HG02840 (cell line): ENCODE measurements at regions not wholly inside any gene's neighbourhood (a gene's known extent, or its start where the extent isn't known, plus 50 kb on each side); places are given as distances from the start of the nearest gene placed in this dataset.
"Not testable (repeated sequence)": the region's sequence is repeated elsewhere in the genome, so short reads cannot be mapped to it uniquely, and the experiment has no call there.

Experiments
- ATAC-seq: cut with Tn5 transposase; IDR thresholded peaks from one replicate; pipeline ENCODE4 v1.9.1; 2021; ENCODE audit warnings: mild to moderate bottlenecking, moderate library complexity, moderate number of reproducible peaks; ENCODE audit not compliant: unreplicated experiment, low FRiP score

DNA sequence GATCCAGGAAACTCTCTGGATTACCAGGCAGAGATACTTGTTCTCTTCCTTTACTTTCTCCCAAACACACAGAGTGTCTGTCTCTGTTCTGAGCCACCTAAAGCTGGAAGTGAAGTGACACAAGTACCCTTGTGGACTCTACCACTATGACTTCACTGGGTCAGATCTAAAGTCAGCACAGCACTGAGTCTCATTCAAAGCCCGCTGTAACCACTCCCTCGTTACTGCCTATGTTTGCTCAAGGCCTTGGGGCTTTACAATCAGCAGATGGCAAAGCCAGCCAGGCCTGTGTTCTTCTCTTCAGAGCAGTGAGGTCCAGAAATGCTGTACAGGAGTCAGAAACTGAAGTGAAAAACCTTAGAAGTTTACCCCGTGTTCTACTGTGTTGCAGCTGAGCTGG is 588.3 kb upstream of the SEMA6D start:
- no peak for ATAC-seq

DNA sequence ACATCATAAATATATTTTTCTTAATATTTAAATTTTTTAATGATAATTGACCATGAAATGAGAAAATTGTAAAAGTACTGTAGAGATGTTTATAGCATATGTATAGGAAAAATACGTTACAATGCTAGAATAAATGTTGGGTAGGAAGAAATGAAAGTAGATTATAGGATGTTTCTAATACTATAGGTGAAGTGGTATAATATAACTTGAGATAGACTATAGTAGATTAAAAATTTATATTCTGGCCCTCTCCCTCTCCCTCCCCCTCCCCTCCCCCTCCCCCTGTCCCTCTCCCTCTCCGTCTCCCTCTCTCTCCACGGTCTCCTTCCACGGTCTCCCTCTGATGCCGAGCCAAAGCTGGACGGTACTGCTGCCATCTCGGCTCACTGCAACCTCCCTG is 585.9 kb upstream of the SEMA6D start:
- not testable (repeated sequence) for ATAC-seq

DNA sequence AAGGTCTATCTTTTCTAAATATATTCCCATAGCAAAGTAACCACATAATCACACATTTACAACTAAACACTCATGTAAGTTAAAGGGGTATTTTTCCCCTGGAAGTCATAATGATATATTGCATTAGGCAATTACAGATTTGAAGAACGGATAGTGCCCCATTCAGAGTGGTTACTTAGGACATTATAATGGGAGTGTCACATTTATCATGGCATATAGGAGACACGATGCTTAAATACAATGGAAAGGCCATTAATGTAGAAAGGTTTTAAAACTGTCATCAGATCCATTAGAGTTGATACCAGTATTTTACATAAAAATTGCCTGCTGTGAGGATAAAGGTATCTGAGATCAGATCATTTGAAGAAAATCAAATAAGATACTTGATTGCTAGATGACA is 582.0 kb upstream of the SEMA6D start:
- no peak for ATAC-seq

DNA sequence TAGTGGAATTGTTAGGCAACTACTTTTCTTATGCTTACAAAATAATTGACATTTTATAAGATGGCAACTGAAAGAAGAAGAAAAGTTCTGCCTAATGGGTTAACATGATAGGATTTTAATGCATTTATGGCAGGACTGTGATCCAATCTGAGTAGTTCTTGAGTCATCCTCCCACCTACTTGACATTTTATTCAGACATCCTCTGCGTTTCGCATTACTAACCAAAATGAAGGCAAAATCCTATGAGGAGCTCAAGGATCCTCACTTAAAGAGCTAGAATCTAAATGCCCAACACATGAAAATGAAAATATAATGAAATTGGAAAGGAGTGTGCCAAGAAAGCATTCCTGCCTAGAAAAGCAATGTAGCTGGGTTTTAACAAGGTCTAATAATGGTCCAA is 581.1 kb upstream of the SEMA6D start:
- no peak for ATAC-seq

DNA sequence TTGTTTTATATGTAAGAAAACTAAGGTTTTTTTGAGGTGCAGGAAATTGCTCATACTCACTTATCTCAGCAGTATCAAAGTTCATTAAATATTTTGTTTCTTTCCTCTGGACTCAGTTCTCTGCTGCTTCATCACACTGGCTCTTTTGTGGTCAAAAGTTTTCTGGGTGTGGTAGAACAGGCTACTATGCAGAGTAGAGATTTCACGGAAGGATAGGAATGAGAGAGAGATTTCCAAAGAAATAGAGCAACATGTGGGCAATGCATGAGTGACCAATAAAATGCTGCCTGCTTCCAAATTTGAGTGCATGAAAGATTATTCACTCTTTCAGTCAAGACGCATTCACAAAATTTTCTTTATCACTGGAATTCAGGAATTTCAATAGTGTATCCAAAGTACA is 577.3 kb upstream of the SEMA6D start:
- no peak for ATAC-seq

DNA sequence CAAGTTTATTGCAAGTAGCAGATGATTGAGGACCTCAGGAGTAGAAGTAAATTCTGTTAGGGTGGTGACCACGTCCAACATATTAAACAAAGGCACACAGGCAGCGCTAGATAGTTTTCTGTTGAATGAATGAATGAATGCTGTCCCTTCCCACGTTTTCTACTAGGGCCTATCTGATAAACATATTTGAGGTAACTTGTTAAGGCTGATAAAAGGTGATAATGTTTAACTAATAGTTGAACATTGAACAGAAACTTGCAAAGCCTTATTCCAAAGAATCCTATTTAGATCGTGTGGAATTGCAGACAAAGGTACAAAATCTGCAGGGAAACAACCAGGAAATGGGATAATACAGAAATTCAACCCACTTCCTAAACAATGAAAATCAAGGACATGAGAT is 559.5 kb upstream of the SEMA6D start:
- no peak for ATAC-seq

DNA sequence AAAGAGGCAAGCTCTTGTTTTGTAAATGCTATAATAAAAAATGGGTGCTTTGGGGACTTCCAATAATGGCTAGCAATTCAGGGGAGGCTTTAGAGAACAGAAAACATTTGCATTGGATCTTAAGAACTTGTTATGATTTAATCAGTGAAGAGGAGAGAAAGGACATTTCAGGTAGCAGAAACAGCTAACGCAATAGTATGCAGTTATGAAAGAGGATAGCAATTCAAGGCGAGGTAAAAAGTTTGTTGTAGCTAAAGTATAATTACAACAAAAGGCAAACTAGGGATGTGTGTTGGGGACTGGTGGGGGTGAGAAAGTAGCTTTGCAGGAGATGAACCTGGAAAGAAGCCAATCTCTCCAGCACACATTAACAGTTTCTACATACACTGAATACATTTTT is 558.7 kb upstream of the SEMA6D start:
- ATAC-seq = no peak

DNA sequence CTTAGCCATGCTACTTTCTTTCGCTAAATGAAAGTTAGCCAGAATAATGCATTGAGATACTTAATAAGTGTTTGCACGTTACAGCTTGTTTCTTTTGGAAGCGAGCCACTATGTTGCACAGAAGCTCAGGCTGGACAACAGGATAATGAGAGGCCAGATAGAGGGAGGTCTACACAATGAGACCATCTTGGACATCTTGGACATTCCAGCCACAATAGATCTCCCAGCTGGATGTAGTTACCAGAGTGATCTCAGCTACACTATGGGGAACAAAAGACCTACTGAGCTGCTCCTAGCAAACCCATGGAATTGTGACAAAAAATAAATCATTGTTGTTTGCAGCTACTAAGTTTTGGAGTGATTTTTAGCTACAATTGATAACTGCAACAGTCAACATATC is 540.1 kb upstream of the SEMA6D start:
- ATAC-seq = no peak

DNA sequence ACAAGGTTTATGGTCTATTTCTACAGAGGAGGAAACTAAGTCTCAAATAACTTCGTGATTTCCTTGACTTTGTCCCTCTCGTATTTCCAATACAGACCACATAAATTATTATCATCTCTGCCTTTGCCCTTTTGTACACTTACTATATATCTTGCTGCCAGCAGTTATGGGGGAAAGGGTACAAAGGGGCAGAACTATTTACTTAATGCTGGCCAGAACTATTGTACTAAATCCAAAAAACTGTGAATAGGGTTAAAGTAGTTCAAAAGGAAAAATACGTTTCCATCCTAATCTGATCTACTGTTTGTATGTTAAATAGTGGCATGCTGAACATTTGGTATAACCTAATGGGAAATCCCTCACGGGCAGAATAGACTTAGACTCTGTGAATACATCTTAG is 537.3 kb upstream of the SEMA6D start:
- no peak for ATAC-seq

DNA sequence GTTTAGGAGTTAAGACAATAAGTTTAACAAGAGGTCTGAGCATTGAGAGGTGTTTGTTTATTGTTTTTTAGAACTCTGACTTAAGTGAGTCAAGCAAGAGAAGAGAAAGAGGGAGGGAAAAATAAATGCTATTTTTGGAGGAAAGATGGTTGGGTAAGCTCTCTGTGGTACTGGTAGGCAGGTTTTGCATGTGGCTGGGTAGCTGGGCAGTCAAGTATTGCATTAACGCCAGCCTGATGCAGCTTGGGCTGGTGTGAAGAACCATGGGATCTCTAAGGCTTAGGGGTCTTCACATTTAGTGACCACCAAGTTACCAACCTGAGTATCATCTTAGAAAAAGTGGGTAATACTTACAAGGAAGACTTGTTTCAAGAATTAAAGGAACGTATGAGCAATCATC is 534.5 kb upstream of the SEMA6D start:
- no peak for ATAC-seq

DNA sequence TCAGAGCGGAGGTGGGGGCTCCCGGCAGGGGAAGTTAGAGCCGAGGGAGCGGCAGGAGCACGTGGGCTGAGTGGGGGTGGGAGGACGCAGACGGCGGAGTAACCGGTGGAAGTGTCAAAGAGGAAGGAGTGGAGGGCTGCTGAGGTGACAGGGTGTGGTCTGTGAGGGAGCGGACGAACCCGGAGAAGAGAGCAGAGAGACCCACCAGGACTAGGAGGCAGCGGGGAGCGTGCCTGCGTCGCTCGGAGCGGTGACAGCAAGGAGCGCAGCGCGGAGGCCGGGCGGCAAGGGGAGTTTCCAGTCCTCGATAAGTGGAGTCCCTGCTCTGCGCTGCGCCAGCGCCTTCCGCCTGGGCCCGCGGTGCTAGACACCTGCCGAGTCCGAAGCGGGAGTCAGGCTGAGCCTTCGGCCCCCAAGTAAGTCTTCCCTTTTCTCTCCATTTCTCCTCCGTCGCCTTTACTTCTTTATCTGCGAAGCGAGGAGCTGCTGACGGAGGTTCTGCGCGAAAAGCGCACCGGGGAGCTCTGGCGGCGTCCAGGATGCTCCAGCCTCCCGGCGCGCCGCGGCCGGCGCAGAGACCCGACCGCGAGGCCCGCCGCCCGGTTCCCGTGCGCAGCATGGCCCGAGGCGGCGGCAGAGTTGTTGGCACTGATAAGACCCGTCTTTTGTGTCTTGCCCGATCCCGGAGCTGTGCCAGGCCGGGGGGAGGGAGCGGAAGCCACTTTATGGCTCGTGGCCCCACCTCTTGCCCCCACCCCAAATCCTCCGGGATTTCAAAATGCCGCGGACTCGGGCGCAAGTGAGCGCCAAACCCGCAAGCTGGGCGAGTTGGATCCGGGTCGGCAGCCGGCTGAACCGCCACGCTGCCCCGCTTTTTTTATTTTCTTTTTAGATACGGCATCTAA is 533.0 kb upstream of the SEMA6D start:
- no peak for ATAC-seq

DNA sequence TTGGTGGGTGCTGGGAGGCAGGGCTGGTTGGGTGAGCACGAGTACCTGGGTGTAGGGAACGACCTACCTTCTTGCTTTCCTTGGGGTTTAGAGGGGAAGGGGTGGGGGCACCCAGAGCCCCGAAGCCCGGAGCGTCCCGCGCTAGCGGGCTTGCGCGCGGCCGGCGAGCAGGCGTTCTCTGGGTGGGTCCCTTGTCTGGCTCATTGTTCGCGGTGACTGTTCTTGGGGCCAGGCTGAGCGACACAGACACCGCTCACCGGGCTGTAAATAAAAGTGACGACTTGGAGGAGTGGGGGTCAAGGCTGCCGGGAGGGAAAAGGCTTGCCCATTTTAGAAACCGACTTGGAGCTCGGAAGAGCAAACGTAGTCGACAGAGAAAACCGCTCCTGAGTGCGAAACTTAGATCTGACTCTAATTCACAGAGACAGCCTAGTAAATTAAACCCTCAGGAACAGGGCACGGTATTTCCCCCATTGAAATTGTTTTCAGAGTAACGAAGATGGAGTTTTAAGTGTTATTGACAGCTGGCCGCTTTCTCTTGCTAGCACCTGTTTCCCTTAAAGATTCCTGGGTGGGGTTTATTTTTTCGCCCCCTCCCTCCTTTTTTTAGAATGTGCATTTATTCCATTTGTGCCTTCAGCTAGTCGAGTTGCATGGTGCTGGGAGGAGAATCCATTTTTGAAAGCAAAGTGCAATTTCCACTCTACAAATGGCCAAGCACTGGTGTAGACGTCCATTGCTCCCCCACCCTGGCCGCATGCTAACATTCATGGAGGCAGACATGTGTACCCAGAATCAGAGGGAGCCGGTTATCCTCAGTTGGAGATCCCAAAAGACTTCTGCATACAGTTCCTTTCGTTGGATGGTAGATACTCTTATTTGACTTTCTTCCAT is 532.1 kb upstream of the SEMA6D start:
- no peak for ATAC-seq

DNA sequence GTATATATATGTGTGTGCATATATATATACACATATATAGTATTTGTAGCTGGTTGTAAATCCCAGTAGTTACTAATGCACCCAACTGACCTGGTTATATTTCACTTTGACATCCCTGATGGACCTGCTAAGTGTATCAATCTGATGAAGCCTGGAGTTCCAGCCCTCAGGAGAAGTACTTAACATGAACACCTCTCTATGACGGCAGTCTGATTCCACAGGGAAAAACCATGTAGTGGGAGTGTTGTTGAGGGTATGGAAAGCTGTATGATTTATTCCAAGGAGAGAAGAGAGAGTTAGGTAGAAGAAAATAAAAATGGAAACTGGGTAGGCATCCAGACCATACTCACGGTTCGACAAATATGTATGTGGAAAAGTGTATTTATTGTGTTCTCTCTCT is 531.2 kb upstream of the SEMA6D start:
- ATAC-seq = no peak

DNA sequence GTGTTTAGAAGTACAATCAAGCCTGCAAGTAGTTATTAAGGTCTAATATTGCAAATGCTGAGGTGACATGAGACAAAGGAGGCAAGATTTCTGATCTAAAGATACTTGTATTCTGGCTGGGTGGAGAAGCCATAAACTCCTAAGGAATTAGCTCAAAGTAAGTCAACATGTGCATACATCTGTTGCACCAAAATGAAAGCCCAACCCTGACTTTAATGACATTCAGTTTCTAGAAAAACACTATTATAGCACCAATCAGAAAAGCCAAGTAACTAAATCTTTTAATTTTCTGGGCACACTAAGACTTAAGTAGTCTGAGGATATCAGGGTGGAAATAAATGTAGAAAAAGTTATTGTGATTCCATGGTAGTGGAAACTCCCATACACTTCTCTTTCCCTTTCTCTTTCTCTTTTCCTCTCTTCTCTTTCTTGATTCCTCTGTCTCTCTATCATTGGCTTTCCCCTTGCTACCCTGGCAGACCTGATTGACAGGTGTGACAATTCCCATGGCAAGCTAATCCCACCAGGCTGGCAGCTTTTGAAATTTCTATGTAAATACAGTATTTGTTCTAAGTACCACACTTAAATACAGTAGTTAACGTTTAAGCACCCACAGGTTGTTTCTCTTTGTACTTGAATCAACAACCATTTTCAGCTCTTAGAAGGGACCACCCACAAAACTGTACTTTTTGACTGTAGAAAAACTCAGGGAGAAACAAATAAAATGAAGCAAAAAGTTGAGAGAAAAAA is 528.4 kb upstream of the SEMA6D start:
- no peak for ATAC-seq

DNA sequence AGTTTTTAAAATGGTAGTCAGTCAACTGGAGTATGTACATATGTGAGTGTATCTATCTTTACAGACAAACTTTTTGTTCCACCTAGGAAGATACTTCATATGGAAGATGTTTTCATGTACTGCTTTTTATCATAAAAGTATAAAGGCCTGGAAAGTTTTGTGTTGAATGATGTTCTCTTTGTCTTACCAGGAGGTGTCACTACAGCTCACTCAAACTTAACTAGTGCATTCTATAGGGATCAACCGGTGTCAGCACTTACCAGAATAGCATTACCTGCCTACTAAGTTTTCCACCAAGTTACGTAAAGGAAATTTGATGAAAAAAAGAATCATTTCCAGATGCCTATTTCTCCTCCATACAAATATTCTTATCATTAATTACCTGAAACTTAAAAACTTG is 522.6 kb upstream of the SEMA6D start:
- no peak for ATAC-seq

DNA sequence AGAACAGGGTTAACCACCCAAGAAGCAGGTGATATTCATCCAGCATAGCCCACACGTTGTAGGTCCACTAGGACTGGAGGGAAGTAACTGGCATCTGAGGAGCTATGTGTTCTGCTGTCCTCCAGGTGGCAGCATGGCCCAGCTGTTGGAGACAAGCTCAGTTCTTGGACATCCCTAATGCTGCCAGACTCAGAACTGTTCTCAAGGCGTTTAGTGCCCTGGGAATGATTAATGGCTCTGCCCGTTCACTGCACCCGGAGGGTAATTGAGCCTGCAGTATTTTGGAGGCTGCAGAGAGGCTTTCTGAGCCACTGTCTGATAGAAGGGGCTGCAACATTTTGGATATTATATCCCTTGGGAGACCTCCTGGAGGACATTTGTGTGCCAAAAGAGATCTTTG is 521.3 kb upstream of the SEMA6D start:
- ATAC-seq = no peak

DNA sequence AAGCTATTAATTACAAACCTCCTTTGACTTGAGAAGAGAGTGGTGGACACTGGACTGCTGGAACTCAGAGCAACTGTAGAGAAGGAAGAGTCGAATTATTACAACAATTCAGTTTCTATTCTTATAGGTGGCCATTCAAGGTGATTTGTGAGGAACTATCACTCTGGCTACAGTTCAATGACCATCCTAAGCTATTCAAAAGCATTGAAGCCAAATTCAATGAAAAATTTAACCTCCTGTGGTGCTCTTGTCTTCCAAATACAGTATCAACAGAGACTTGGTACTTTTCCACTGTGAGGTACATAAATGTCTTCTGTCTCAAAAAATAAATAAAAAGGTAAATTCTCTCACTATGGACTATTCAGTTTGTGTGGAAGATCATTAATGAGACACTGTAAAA is 513.3 kb upstream of the SEMA6D start:
- ATAC-seq = no peak

DNA sequence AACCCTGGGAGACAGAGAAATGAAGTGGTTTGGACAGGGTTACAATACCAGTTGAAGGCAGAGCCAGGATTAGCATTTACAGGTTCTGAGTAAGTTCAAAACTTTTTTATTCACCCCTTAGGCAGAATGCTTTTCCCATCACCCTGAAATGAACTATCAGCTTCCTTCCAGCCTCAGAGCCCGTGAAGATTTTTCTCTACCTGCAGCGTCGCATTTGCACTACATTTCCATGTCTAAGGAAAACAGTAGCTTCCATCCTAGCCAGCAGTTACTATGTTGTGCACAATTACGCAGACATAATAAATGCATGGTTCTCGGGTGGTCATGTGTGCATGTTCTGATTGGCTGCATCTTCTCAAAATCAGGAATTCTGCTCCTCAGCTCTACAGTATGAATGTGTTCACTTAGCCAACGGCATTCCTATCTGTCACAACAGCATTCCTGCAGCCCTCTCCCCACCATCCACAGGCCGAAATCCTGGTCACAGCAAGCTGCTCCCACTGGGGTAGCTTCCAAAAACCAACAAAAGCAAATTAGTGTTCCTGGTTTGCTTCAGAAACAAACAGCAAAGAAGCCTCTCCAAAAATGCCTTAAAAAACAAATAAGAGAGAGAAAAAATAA is 510.8 kb upstream of the SEMA6D start:
- no peak for ATAC-seq

DNA sequence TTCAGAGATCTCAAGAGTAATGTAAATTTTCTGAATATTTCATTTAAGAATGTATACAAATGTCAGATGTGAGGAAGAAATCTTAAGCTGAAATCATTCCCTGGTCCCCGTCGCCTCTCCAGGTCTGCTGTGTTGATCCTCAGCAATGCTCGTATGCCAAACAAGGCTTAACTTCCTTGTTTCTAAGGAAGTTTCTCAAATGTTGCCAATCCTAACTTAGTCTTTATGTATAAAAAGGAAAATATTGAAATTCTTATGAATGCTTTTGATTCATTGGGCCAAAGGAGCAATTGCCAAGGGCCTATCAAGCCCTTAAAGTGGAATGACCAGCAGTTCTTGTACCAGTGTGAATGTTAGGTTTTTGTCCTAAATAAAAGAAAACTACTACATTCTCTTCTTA is 507.7 kb upstream of the SEMA6D start:
- ATAC-seq = no peak

DNA sequence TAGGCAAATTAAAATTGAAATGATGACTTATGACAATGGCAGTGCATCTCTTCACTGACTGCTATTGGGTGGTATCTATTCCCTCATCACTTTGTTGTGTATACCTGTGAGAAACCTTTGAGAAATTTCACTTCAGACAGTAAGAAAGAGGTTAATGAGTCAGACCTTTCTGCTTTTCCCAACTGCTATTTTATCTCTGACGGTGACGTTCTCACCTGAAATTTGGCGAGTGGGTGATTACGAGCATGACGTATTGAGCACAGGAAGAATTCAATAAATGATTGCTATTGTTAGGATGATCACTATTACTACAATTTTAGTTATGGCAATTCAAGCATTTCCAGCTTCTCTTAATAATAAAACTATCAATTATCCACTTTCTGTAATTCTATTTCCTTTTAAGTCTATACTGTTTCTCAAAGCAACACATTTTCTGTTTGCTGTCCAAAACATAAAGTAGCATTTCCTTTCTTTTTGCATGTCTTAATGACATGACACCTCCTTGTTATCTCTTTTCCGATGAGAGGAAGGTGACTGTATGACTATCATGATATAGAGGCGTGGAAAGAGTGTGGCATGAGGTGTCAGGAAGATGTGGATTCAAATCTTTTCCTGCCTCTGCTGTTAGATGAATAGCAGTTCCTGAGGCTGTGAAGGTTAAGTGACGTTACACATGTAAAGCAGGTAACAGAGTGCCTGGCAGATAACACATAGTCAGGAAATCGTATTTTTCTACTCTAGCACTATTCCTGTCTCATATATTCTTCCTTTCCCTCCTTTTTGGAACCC is 504.9 kb upstream of the SEMA6D start:
- no peak for ATAC-seq
